Endothelial cell of umbilical vein (primary cell): ENCODE measurements at regions not wholly inside any gene's neighbourhood (a gene's known extent, or its start where the extent isn't known, plus 50 kb on each side); places are given as distances from the start of the nearest gene placed in this dataset.

Experiments
- BruUV-seq: library from RNA; stranded (reverse); fragments of 400-500 nt; replicated peaks from 2 replicates; lab custom pipeline; 2021; lab: Mats Ljungman, UMichigan
- CTCF ChIA-PET: fragments of 300-600, 350-600 bp; sonication (Branson Sonifier 250); formaldehyde crosslinking; loops from one replicate; lab custom pipeline; 2021; ENCODE audit warnings: antibody characterized with exemption, inconsistent platforms; lab: Charles Lee
- POLR2A ChIA-PET: fragments of 300-600, 350-600 bp; sonication (Branson Sonifier 250); formaldehyde crosslinking; loops from one replicate; lab custom pipeline; 2021; ENCODE audit warnings: antibody characterized with exemption, inconsistent platforms; lab: Charles Lee
- DNase-seq: peaks from one replicate; pipeline ENCODE4 v3.0.0-alpha.2; 2011; ENCODE audit warnings: low read depth, low spot score
- FAIRE-seq: peaks from 2 replicates; lab custom pipeline; 2011; peaks lifted over from hg19 to GRCh38; lab: Jason Lieb, UNC
- H2AFZ ChIP-seq: 2 replicates; pipeline ENCODE4 v1.6.0; 2012; ENCODE audit warnings: low read depth, low read length, control low read depth, inconsistent platforms
- H3K27ac ChIP-seq: 2 replicates; pipeline ENCODE4 v1.5.1; 2011; ENCODE audit warnings: low read depth, mild to moderate bottlenecking, control low read depth, low read length, moderate library complexity; ENCODE audit not compliant: insufficient read depth
- H3K27me3 ChIP-seq, 2 experiments: 2 replicates each; pipeline versions ENCODE4 v1.6.0 to v1.6.1; 2011; ENCODE audit warnings: low read length in 2 of 2, mixed read lengths in 1 of 2; ENCODE audit not compliant: control insufficient read depth in 2 of 2, insufficient read depth in 2 of 2
- H3K36me3 ChIP-seq, 2 experiments: 2 replicates in 1 of 2; 3 replicates in 1 of 2; pipeline ENCODE4 v1.5.1; 2011; ENCODE audit warnings: low read length in 2 of 2, mild to moderate bottlenecking in 1 of 2, moderate library complexity in 1 of 2; ENCODE audit not compliant: control insufficient read depth in 2 of 2, insufficient read depth in 2 of 2; ENCODE audit errors: extremely low read depth in 1 of 2
- H3K4me1 ChIP-seq: 3 replicates; pipeline ENCODE4 v1.5.1; 2011; ENCODE audit warnings: mild to moderate bottlenecking, low read length; ENCODE audit not compliant: control insufficient read depth, insufficient read depth; ENCODE audit errors: extremely low read depth
- H3K4me2 ChIP-seq: 2 replicates; pipeline ENCODE4 v1.6.1; 2011; ENCODE audit warnings: low read length, control low read depth, mixed read lengths; ENCODE audit not compliant: insufficient read depth
- H3K4me3 ChIP-seq, 3 experiments: fragments of 200-600 bp in 1 of 3; sonication (generic), shearing (Covaris generic) in 1 of 3; replicated peaks in 1 of 3; 2 replicates each; pipeline ENCODE4 v1.5.1; 2011 to 2016; ENCODE audit warnings: control low read depth in 3 of 3, low read length in 3 of 3, mild to moderate bottlenecking in 2 of 3, inconsistent platforms in 1 of 3, low read depth in 1 of 3, moderate library complexity in 1 of 3; ENCODE audit not compliant: insufficient read depth in 1 of 3
- H3K79me2 ChIP-seq: 2 replicates; pipeline ENCODE4 v1.6.0; 2012; ENCODE audit warnings: low read length, inconsistent platforms; ENCODE audit not compliant: control insufficient read depth, insufficient read depth
- H3K9ac ChIP-seq: replicated peaks from 2 replicates; pipeline ENCODE3; 2011; ENCODE audit warnings: low read length, control low read depth; ENCODE audit not compliant: insufficient read depth; ENCODE audit errors: extremely low read depth
- H3K9me1 ChIP-seq: replicated peaks from 3 replicates; pipeline ENCODE4 v1.6.0; 2011; ENCODE audit warnings: mild to moderate bottlenecking, low read length; ENCODE audit not compliant: control insufficient read depth, insufficient read depth; ENCODE audit errors: extremely low read depth
- H3K9me3 ChIP-seq: replicated peaks from 2 replicates; pipeline ENCODE4 v1.5.1; 2012; ENCODE audit warnings: low read length, inconsistent platforms; ENCODE audit not compliant: control insufficient read depth, insufficient read depth
- H4K20me1 ChIP-seq: replicated peaks from 2 replicates; pipeline ENCODE3; 2011; ENCODE audit warnings: mild to moderate bottlenecking, low read length; ENCODE audit not compliant: control insufficient read depth, insufficient read depth; ENCODE audit errors: extremely low read depth
- EZH2 ChIP-seq: IDR thresholded peaks from 2 replicates; pipeline ENCODE4 v1.6.1; 2012; ENCODE audit warnings: borderline replicate concordance, low read depth, mild to moderate bottlenecking, moderate library complexity, low read length, inconsistent platforms; ENCODE audit not compliant: severe bottlenecking
- FOS ChIP-seq: IDR thresholded peaks from 2 replicates; pipeline ENCODE4 v1.6.1; 2011; ENCODE audit warnings: mild to moderate bottlenecking, low read length, moderate library complexity, borderline replicate concordance; ENCODE audit not compliant: insufficient read depth
- GATA2 ChIP-seq: IDR thresholded peaks from 2 replicates; pipeline ENCODE4 v1.7.0; 2011; ENCODE audit warnings: low read depth, mild to moderate bottlenecking, moderate library complexity, mixed read lengths, low read length; ENCODE audit not compliant: insufficient read length, insufficient read depth
- JUN ChIP-seq: IDR thresholded peaks from 2 replicates; pipeline ENCODE4 v1.6.1; 2011; ENCODE audit warnings: borderline replicate concordance, low read depth; ENCODE audit not compliant: insufficient read length, insufficient read depth
- MYC ChIP-seq: IDR thresholded peaks from one replicate; pipeline ENCODE4 v1.6.1; 2011; ENCODE audit warnings: mild to moderate bottlenecking, low read depth, low read length
- POLR2A ChIP-seq: IDR thresholded peaks from 2 replicates; pipeline ENCODE4 v1.6.1; 2012; ENCODE audit warnings: low read depth, mild to moderate bottlenecking, control low read depth, low read length
- POLR2AphosphoS5 ChIP-seq: IDR thresholded peaks from 2 replicates; pipeline ENCODE4 v1.6.1; 2012; ENCODE audit warnings: low read depth, mild to moderate bottlenecking, control low read depth, low read length, moderate library complexity; ENCODE audit not compliant: insufficient read depth
- dilution Hi-C: fragments of 300-500 bp; cut with MboI; formaldehyde crosslinking; loops from one replicate; pipeline ENCODE4 v1.15.0; 2019; ENCODE audit warnings: low sequenced_read_pairs; ENCODE audit not compliant: extremely low pct_ligation_motif_present
- intact Hi-C: fragments of 100-400 bp; cut with micrococcal nuclease; formaldehyde crosslinking; loops from one replicate; pipeline ENCODE4 v1.10.0; 2022
- TF ChIP-seq, protein P1 (sequence below), 2 donors: IDR thresholded peaks; 1 replicate in 1 of 2; 2 replicates in 1 of 2; pipeline ENCODE4 v1.5.1; 2011; ENCODE audit warnings: low read length in 2 of 2, mild to moderate bottlenecking in 2 of 2, moderate library complexity in 2 of 2, control low read depth in 1 of 2, inconsistent platforms in 1 of 2, low read depth in 1 of 2; ENCODE audit not compliant: insufficient read depth in 1 of 2; ENCODE audit errors: extremely low read depth in 1 of 2
- TF ChIP-seq, protein P2 (sequence below): IDR thresholded peaks from 2 replicates; pipeline ENCODE4 v1.6.1; 2011; ENCODE audit not compliant: insufficient read depth, insufficient read length

DNA sequence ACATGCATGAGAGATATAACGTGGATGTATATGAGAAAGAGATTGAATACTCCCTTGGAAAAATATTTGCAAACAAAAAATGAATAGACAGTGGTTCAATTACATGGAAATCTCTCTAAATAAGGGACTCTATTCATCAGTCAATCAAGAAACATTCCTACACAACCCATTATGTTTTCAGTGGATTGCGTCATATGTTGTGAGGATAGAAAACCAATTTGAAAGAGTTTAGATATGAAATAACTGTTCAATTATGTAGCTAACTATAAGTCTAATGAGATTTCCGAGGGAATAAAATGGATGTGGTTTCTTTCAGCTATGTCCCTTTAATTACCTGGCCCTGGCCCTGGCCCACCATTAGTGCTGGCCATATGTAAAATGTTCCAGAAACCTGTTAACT is 86.7 kb upstream of the TMCO5A start:
- H4K20me1 ChIP-seq: no peaks in the 10 kb centered on the region
- H3K27ac ChIP-seq: no peak overlapping the region
- no peak overlapping the region for H3K4me2 ChIP-seq
- no peaks in the 10 kb centered on the region for H3K36me3 ChIP-seq
- ChIA-PET CTCF (no interaction called here), POLR2A (no interaction called here)
- H3K79me2 ChIP-seq: no peaks in the 10 kb centered on the region
- no TSS peak for BruUV-seq
- no peaks in the 10 kb centered on the region for H3K9me1 ChIP-seq
- dilution Hi-C loops: no loop called here
- no peak overlapping the region for H2AFZ ChIP-seq
- DNase-seq: no peak
- intact Hi-C loops: no loop called here
- no peaks in the 10 kb centered on the region for H3K4me1 ChIP-seq
- TF ChIP-seq POLR2A: no peak
- TF ChIP-seq MYC: no peak
- TF ChIP-seq GATA2: no peak
- no peaks in the 10 kb centered on the region for H3K9me3 ChIP-seq
- no peak overlapping the region for H3K9ac ChIP-seq
- FAIRE-seq: no peak
- H3K27me3 ChIP-seq: no peaks in the 10 kb centered on the region
- no peak overlapping the region for H3K4me3 ChIP-seq

DNA sequence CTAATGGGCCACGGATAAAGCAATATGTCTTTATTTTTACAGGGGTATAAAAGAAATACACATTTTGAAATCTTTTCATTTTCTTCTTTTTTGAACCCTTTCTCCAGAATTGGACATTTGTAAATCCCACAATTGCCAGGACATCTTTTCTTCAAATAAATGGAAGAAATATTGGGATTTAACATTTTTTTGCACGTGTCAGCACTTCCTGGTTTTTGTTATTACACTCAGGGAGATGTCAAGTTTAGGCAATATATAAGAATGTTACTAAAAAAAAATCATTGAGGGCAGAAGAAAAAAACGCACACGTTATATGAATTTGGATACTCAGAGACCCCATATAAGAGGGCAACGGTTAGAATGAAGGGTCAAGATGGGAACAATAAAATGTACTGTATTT is 78.3 kb upstream of the TMCO5A start:
- H3K4me2 ChIP-seq: no peak overlapping the region
- H3K27me3 ChIP-seq: peaks cover 0 to 4% of the 10 kb centered on the region in 2 experiments
- no peak overlapping the region for H3K27ac ChIP-seq
- DNase-seq: no peak
- intact Hi-C loops: no loop called here
- ChIA-PET CTCF (no interaction called here), POLR2A (no interaction called here)
- no peak overlapping the region for H3K9ac ChIP-seq
- H3K79me2 ChIP-seq: no peaks in the 10 kb centered on the region
- BruUV-seq: no TSS peak
- no peaks in the 10 kb centered on the region for H3K9me1 ChIP-seq
- H4K20me1 ChIP-seq: no peaks in the 10 kb centered on the region
- no peak for FAIRE-seq
- no peaks in the 10 kb centered on the region for H3K36me3 ChIP-seq
- H3K4me3 ChIP-seq: no peak overlapping the region
- no peaks in the 10 kb centered on the region for H3K4me1 ChIP-seq
- dilution Hi-C loops: no loop called here
- no peak for TF ChIP-seq POLR2A
- TF ChIP-seq POLR2AphosphoS5: no peak
- TF ChIP-seq, protein P1, sequence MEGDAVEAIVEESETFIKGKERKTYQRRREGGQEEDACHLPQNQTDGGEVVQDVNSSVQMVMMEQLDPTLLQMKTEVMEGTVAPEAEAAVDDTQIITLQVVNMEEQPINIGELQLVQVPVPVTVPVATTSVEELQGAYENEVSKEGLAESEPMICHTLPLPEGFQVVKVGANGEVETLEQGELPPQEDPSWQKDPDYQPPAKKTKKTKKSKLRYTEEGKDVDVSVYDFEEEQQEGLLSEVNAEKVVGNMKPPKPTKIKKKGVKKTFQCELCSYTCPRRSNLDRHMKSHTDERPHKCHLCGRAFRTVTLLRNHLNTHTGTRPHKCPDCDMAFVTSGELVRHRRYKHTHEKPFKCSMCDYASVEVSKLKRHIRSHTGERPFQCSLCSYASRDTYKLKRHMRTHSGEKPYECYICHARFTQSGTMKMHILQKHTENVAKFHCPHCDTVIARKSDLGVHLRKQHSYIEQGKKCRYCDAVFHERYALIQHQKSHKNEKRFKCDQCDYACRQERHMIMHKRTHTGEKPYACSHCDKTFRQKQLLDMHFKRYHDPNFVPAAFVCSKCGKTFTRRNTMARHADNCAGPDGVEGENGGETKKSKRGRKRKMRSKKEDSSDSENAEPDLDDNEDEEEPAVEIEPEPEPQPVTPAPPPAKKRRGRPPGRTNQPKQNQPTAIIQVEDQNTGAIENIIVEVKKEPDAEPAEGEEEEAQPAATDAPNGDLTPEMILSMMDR (IDR thresholded peaks at IDR 0.05; ENCODE audit: extremely low read depth in 1 of 2, insufficient read depth in 1 of 2, low read depth in 1 of 2, low read length in 2 of 2): no peak
- TF ChIP-seq MYC: no peak
- no peak for TF ChIP-seq GATA2
- TF ChIP-seq FOS: no peak
- TF ChIP-seq EZH2: no peak
- TF ChIP-seq, protein P2, sequence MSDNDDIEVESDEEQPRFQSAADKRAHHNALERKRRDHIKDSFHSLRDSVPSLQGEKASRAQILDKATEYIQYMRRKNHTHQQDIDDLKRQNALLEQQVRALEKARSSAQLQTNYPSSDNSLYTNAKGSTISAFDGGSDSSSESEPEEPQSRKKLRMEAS: no peak
- no peak for TF ChIP-seq JUN
- no peak overlapping the region for H2AFZ ChIP-seq
- no peaks in the 10 kb centered on the region for H3K9me3 ChIP-seq
